Nephron (organoid): ENCODE measurements at regions not wholly inside any gene's neighbourhood (a gene's known extent, or its start where the extent isn't known, plus 50 kb on each side); places are given as distances from the start of the nearest gene placed in this dataset.
A peak's percentile ranks its signal among the peaks of the same experiment; 100 is the strongest.
"Not testable (repeated sequence)": the region's sequence is repeated elsewhere in the genome, so short reads cannot be mapped to it uniquely, and the experiment has no call there.

Experiments
- H3K27ac Mint-ChIP-seq, 3 experiments: 2 replicates each; pipeline ENCODE4 v1.8.0; 2020; ENCODE audit warnings: mixed read lengths in 3 of 3, mild to moderate bottlenecking in 2 of 3, moderate library complexity in 1 of 3
- H3K27me3 Mint-ChIP-seq: 2 replicates; pipeline ENCODE4 v1.8.0; 2021; ENCODE audit warnings: low read depth, mild to moderate bottlenecking, moderate library complexity, mixed read lengths
- H3K36me3 Mint-ChIP-seq: 2 replicates; pipeline ENCODE4 v1.8.0; 2020; ENCODE audit warnings: low read depth, mixed read lengths
- H3K4me1 Mint-ChIP-seq: 2 replicates; pipeline ENCODE4 v1.8.0; 2020; ENCODE audit warnings: mixed read lengths
- H3K4me3 Mint-ChIP-seq, 3 experiments: 2 replicates each; pipeline ENCODE4 v1.8.0; 2020; ENCODE audit warnings: mild to moderate bottlenecking in 3 of 3, mixed read lengths in 3 of 3, moderate library complexity in 2 of 3
- H3K9me3 Mint-ChIP-seq: 2 replicates; pipeline ENCODE4 v1.8.0; 2020; ENCODE audit warnings: mixed read lengths
- TF ChIP-seq, protein P1 (sequence below), 3 experiments: fragments of 200-600 bp; sonication (generic); IDR thresholded peaks; one replicate each; pipeline ENCODE4 v1.5.0; 2021; ENCODE audit warnings: antibody characterized with exemption in 3 of 3; ENCODE audit not compliant: unreplicated experiment in 3 of 3

DNA sequence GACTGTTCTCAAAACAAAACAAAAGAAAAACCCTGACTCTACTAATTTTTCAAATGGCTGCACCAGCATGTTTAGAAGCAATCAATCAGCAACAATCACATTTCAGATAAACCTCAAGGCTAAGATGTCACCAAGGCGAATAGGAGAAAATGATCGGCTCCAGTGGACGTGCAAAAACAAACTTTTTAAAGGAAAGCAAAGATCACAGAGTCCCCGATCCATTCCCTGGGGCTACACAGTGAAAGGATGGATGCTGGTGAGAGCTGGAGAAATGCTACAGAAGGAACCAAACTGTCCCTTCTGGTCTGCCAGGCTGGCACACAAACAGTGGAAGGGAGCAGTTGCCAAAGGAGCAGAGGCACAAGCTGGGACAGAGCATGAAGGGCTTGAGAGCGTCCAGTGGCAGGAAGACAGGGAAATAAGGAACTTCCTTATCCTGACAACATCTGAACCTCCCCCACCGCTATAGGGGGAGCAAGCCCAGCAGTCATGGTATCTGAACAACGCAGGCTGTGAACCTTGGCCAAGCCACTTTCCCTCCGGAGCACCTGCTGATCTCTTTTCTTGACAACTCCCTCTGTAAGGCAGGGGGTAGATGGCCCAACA, 73.7 kb upstream of the HIVEP1 start:
- TF ChIP-seq, protein P1, sequence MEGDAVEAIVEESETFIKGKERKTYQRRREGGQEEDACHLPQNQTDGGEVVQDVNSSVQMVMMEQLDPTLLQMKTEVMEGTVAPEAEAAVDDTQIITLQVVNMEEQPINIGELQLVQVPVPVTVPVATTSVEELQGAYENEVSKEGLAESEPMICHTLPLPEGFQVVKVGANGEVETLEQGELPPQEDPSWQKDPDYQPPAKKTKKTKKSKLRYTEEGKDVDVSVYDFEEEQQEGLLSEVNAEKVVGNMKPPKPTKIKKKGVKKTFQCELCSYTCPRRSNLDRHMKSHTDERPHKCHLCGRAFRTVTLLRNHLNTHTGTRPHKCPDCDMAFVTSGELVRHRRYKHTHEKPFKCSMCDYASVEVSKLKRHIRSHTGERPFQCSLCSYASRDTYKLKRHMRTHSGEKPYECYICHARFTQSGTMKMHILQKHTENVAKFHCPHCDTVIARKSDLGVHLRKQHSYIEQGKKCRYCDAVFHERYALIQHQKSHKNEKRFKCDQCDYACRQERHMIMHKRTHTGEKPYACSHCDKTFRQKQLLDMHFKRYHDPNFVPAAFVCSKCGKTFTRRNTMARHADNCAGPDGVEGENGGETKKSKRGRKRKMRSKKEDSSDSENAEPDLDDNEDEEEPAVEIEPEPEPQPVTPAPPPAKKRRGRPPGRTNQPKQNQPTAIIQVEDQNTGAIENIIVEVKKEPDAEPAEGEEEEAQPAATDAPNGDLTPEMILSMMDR (IDR thresholded peaks at IDR 0.05; ENCODE audit: unreplicated experiment in 3 of 3), result no peak
- peak overlapping the region in 1 of 3 experiments; percentile 59 for H3K4me3 Mint-ChIP-seq
- peaks cover 3% of the 10 kb centered on the region for H3K27me3 Mint-ChIP-seq
- peak overlapping the region; percentile 31 to 95 (median 53) for H3K27ac Mint-ChIP-seq
- H3K4me1 Mint-ChIP-seq, result peaks cover 6% of the 10 kb centered on the region
- H3K9me3 Mint-ChIP-seq, result no peaks in the 10 kb centered on the region
- H3K36me3 Mint-ChIP-seq, result no peaks in the 10 kb centered on the region

DNA sequence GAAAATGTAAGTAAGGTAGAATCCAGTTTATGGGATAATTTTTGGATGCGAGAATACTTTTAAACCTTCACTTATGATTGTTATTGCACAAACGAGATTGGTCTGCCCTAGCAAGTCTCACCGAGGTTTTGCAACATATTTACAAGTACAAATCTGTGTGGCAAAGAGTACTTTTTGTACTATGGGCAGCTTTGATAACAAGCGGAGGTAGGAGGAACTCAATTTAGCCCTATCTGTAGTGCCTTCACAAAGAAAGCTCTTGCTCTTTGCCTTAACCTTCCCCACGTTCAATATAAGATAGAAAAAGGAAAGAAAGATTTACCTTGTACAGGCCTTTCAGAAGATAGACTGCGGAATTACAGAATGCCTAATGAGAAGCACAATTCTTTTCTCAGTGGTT, 77.5 kb upstream of the HIVEP1 start:
- H3K4me3 Mint-ChIP-seq, result no peak overlapping the region
- H3K9me3 Mint-ChIP-seq, result no peaks in the 10 kb centered on the region
- H3K27ac Mint-ChIP-seq, result no peak overlapping the region
- peaks cover 6% of the 10 kb centered on the region for H3K27me3 Mint-ChIP-seq
- peaks cover 6% of the 10 kb centered on the region for H3K4me1 Mint-ChIP-seq
- no peaks in the 10 kb centered on the region for H3K36me3 Mint-ChIP-seq
- TF ChIP-seq, protein P1 (IDR thresholded peaks at IDR 0.05; ENCODE audit: unreplicated experiment in 3 of 3), result no peak

DNA sequence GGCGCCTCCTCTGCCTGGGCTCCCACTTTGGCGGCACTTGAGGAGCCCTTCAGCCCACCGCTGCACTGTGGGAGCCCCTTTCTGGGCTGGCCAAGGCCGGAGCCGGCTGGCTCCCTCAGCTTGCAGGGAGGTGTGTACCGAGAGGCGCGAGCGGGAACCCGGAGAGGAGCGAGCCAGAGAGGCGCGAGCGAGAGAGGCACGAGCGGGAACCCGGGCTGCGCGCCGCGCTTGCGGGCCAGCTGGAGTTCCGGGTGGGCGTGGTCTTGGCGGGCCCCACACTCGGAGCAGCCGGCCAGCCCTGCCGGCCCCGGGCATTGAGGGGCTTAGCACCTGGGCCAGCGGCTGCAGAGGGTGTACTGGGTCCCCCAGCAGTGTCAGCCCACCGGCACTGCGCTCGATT, 79.2 kb upstream of the HIVEP1 start:
- not testable (repeated sequence) for H3K4me1 Mint-ChIP-seq, H3K4me3 Mint-ChIP-seq, H3K9me3 Mint-ChIP-seq, H3K27ac Mint-ChIP-seq, H3K36me3 Mint-ChIP-seq, H3K27me3 Mint-ChIP-seq

DNA sequence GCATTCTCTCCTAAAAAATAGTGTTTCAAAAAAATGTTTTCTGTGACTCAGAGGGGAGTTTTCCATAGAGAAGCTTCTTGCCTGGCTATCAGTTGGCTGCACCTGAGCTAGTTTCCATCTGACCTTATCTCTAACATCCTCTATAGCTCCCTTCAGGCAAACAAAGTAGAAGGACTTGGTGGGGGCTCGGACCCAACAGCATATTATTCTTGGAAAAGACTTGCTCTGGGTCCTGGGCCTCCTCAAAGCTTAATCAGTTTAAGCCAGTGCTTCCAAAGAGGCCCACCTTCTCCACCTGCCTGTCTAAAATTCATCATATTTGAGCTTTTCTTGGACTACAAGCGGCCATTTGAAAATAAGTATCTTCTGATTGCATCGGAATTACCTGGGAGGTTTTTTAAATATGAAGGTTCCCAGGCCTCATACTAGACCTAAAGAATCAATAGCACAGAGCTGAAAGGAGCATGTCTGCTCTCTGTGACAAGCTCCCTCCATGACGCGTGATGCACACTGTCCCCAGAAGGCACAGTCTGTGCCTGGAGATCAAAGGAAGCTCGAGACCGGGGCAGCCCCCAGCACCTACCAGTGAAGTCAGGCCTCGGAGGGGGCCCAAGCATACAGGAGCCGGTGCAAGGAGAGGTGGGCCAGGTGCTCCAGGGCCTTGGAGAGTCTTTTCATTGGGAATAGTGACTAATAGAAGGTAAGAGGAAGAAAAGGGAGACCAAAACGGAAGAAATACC, 80.6 kb upstream of the HIVEP1 start:
- Mint-ChIP-seq H3K27ac (no peak overlapping the region), H3K36me3 (no peaks in the 10 kb centered on the region), H3K27me3 (peaks cover 6% of the 10 kb centered on the region), H3K4me3 (no peak overlapping the region), H3K4me1 (peaks cover 9% of the 10 kb centered on the region), H3K9me3 (no peaks in the 10 kb centered on the region)
- TF ChIP-seq, protein P1 (IDR thresholded peaks at IDR 0.05; ENCODE audit: unreplicated experiment in 3 of 3), result no peak

DNA sequence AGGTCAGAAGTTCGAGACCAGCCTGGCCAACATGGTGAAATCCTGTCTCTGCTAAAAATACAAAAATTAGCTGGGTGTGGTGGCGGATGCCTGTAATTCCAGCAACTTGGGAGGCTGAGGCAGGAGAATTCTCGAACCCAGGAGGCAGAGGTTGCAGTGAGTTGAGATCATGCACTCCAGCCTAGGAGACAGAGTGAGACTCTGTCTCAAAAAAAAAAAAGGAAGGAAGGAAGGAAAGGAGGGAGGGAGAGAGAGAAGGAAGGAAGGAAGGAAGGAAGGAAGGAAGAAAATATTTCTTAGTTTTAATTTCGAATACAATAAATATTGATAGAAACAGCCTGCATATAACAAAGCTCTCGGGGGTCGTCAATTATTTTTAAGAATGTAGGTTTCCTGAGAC, 81.3 kb upstream of the HIVEP1 start:
- not testable (repeated sequence) for H3K27ac Mint-ChIP-seq, H3K4me1 Mint-ChIP-seq, H3K9me3 Mint-ChIP-seq, H3K4me3 Mint-ChIP-seq, H3K27me3 Mint-ChIP-seq, H3K36me3 Mint-ChIP-seq

DNA sequence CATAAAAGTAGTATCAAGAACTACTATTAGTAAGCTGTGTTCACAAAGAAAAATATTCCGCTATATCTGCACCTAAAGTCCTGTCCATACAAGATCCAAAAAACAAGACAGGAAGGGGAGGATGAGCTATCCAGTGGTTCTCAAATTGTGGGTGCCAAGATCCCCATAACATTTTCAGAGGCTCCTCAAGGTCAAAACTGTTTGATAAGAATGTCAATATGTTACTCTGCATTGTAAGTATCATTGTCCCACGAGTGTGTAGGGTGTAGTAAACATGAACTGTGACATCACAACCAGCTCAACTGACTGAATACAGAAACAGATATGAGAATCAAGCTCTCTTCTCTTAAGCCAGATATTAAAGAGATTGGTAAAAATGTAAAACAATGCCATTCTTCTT, 81.9 kb upstream of the HIVEP1 start:
- Mint-ChIP-seq H3K9me3 (no peaks in the 10 kb centered on the region), H3K27ac (no peak overlapping the region)

More for the DNA sequence above, 81.9 kb upstream of the HIVEP1 start:
- no peak overlapping the region for H3K4me3 Mint-ChIP-seq
- peaks cover 10% of the 10 kb centered on the region for H3K27me3 Mint-ChIP-seq
- peaks cover 9% of the 10 kb centered on the region for H3K4me1 Mint-ChIP-seq
- H3K36me3 Mint-ChIP-seq, result no peaks in the 10 kb centered on the region
- TF ChIP-seq, protein P1 (IDR thresholded peaks at IDR 0.05; ENCODE audit: unreplicated experiment in 3 of 3), result no peak
